Fibroblast of villous mesenchyme (primary cell): ENCODE measurements at regions not wholly inside any gene's neighbourhood (a gene's known extent, or its start where the extent isn't known, plus 50 kb on each side); places are given as distances from the start of the nearest gene placed in this dataset.

Source experiments
- DNase-seq: peaks from one replicate; pipeline ENCODE4 v3.0.0-alpha.2; 2010; ENCODE audit warnings: low read depth
- H3K4me3 ChIP-seq: 2 replicates; pipeline ENCODE4 v1.5.1; 2011; ENCODE audit warnings: low read depth, mild to moderate bottlenecking, low read length
- TF ChIP-seq, protein P1 (sequence below): IDR thresholded peaks from 2 replicates; pipeline ENCODE4 v1.5.1; 2012; ENCODE audit warnings: low read depth, mild to moderate bottlenecking, low read length; ENCODE audit not compliant: insufficient read depth

- no peak overlapping the region for H3K4me3 ChIP-seq
- DNase-seq, result no peak
- TF ChIP-seq, protein P1, sequence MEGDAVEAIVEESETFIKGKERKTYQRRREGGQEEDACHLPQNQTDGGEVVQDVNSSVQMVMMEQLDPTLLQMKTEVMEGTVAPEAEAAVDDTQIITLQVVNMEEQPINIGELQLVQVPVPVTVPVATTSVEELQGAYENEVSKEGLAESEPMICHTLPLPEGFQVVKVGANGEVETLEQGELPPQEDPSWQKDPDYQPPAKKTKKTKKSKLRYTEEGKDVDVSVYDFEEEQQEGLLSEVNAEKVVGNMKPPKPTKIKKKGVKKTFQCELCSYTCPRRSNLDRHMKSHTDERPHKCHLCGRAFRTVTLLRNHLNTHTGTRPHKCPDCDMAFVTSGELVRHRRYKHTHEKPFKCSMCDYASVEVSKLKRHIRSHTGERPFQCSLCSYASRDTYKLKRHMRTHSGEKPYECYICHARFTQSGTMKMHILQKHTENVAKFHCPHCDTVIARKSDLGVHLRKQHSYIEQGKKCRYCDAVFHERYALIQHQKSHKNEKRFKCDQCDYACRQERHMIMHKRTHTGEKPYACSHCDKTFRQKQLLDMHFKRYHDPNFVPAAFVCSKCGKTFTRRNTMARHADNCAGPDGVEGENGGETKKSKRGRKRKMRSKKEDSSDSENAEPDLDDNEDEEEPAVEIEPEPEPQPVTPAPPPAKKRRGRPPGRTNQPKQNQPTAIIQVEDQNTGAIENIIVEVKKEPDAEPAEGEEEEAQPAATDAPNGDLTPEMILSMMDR, result no peak
Observed at GRCh38 chr7:132656341-132656740, 80.1 kb upstream of the PLXNA4 start.

- TF ChIP-seq, protein P1, result no peak
- no peak for DNase-seq
- no peak overlapping the region for H3K4me3 ChIP-seq
Observed at GRCh38 chr7:132655131-132655727, 79.0 kb upstream of the PLXNA4 start.

- TF ChIP-seq, protein P1, result peak; percentile 32
- no peak overlapping the region for H3K4me3 ChIP-seq
- no peak for DNase-seq
Observed at GRCh38 chr7:132654150-132654549, 77.9 kb upstream of the PLXNA4 start.

DNA sequence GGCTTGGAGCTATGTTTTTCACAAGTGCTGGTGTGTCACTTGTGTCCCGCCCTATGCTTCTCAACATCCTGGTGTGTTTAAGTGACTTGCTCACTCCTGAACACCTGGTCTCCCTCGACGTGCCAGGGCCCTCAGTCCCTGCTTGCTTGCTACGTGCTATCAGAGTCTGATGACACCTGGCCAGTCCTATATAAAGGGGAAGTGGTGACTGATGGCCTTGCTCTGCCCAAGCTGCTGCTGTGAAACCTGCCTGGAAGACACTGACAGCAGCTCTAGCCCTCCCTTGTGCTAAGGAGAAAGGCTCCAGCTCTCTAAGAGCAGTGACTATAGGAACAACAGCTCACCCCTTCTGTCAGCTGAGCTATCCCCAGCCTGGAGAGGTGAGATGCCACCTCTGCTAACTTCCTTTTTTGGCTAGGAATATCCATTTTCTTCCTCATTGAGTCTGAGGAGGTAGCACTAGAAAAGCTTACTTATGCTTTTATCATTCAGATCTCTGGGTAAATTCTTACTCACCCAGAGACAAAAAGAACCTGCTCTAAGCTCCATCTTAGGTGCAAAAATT lies 77.2 kb upstream of the PLXNA4 start:
- TF ChIP-seq, protein P1, result no peak
- no peak overlapping the region for H3K4me3 ChIP-seq

DNA sequence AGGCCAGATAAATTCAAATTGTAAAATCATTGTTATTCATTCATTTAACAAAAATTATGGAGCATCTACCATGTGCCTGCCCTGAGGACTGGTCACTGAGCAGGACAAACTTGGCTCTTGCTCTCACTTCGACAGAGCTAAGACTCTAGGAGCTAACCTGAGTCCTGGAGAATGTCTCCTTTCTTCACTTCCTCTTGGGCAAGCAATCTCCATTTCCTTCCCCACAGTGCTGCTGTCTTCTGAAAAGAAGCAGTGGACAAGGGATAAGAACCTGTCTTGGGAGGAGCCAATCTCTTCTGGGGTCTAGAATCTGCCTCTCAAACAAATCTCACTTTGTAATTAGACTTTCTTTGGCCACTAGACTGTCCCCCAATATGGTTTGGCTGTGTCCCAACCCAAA lies 76.2 kb upstream of the PLXNA4 start:
- H3K4me3 ChIP-seq, result no peak overlapping the region
- DNase-seq, result no peak
- TF ChIP-seq, protein P1, result no peak

More for the DNA sequence above, 77.2 kb upstream of the PLXNA4 start:
- DNase-seq, result no peak

GRCh38 chr7:132650498-132650897 lies 74.2 kb upstream of the PLXNA4 start:
- no peak overlapping the region for H3K4me3 ChIP-seq
- TF ChIP-seq, protein P1, result no peak
- peak; percentile 48 for DNase-seq

DNA sequence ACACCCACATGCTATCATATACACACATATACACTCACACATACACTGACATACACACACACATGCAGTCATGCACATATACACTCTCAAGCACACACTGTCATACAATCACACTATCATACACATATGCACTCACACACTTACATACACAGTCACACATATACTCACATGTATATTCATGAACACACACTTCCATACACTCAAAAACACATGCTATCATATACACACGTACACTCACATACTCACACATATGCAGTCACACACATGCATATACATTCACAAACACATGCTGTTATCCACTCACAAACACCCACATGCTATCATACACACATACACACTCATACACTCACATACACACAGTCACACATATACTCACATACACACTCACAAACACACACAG lies 71.0 kb upstream of the PLXNA4 start:
- DNase-seq, result no peak
- no peak overlapping the region for H3K4me3 ChIP-seq
- TF ChIP-seq, protein P1, result no peak
